ENCODE measurements at regions not wholly inside any gene's neighbourhood (a gene's known extent, or its start where the extent isn't known, plus 50 kb on each side); places are given as distances from the start of the nearest gene placed in this dataset.

DNA sequence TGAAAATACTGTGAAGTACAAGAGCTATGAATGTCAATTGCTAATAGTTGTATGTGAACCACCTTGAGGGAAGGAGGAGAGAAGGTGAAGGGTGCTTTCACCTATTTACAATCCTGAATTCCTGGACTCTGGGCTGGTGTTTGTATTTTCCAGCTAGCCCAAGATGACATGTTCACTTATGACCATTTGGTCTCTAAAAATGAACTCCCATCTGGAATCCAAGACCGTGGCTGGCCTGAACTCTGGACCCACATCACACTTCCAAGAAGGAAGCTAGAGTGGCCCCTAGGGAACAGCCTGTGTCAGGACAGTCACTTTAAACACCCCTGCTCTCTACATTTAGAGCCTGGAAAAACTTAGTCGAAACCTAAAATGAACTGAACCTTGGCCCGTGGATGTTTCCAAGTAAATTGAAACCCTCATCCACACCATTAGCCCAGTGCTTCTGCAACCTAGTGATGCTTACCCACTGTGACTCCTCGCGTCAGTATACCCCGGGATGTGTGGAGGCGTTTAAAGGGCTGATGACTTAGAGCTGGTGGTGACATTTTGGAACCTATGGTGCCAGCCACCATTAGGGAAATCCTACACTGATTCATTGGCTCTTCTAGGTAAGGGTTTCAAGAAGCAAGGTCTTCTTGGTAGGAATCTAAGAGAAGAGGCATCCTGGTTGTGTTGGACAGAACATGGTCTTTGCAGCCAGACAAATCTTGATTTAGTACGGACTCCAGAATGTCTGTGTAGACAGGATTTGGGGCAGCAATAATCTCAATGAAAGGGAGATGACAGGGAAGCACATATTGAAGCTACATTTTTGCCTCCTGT is 171.5 kb upstream of the IRF2BP2 start (continued):
- TF ChIP-seq, protein P1, sequence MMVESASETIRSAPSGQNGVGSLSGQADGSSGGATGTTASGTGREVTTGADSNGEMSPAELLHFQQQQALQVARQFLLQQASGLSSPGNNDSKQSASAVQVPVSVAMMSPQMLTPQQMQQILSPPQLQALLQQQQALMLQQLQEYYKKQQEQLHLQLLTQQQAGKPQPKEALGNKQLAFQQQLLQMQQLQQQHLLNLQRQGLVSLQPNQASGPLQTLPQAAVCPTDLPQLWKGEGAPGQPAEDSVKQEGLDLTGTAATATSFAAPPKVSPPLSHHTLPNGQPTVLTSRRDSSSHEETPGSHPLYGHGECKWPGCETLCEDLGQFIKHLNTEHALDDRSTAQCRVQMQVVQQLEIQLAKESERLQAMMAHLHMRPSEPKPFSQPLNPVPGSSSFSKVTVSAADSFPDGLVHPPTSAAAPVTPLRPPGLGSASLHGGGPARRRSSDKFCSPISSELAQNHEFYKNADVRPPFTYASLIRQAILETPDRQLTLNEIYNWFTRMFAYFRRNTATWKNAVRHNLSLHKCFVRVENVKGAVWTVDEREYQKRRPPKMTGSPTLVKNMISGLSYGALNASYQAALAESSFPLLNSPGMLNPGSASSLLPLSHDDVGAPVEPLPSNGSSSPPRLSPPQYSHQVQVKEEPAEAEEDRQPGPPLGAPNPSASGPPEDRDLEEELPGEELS (CRISPR knock-in tag; IDR thresholded peaks at IDR 0.05; ENCODE audit: borderline replicate concordance) = no peak
- TF ChIP-seq, protein P2, sequence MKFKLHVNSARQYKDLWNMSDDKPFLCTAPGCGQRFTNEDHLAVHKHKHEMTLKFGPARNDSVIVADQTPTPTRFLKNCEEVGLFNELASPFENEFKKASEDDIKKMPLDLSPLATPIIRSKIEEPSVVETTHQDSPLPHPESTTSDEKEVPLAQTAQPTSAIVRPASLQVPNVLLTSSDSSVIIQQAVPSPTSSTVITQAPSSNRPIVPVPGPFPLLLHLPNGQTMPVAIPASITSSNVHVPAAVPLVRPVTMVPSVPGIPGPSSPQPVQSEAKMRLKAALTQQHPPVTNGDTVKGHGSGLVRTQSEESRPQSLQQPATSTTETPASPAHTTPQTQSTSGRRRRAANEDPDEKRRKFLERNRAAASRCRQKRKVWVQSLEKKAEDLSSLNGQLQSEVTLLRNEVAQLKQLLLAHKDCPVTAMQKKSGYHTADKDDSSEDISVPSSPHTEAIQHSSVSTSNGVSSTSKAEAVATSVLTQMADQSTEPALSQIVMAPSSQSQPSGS (CRISPR knock-in tag; IDR thresholded peaks at IDR 0.05) = no peak
- TF ChIP-seq ZNF589 (CRISPR knock-in tag; IDR thresholded peaks at IDR 0.05; ENCODE audit: low read depth) (no peak), TRIM24 (IDR thresholded peaks at IDR 0.05) (no peak), ZNF695 (CRISPR knock-in tag; IDR thresholded peaks at IDR 0.05) (no peak), TAF7 (tag; IDR thresholded peaks at IDR 0.05) (no peak), SUPT5H (IDR thresholded peaks at IDR 0.05) (no peak), HNRNPL (IDR thresholded peaks at IDR 0.05; ENCODE audit: low read depth, low read length) (no peak), RBM15 (IDR thresholded peaks at IDR 0.05; ENCODE audit: insufficient read depth, low read length) (no peak), ZNF140 (CRISPR knock-in tag; IDR thresholded peaks at IDR 0.05) (no peak), ZFP1 (CRISPR knock-in tag; IDR thresholded peaks at IDR 0.05) (no peak), HCFC1 (IDR thresholded peaks at IDR 0.05; ENCODE audit: low read depth, low read length) (no peak; the same call in 1 of the 2 replicates)
- TF ChIP-seq, protein P3, sequence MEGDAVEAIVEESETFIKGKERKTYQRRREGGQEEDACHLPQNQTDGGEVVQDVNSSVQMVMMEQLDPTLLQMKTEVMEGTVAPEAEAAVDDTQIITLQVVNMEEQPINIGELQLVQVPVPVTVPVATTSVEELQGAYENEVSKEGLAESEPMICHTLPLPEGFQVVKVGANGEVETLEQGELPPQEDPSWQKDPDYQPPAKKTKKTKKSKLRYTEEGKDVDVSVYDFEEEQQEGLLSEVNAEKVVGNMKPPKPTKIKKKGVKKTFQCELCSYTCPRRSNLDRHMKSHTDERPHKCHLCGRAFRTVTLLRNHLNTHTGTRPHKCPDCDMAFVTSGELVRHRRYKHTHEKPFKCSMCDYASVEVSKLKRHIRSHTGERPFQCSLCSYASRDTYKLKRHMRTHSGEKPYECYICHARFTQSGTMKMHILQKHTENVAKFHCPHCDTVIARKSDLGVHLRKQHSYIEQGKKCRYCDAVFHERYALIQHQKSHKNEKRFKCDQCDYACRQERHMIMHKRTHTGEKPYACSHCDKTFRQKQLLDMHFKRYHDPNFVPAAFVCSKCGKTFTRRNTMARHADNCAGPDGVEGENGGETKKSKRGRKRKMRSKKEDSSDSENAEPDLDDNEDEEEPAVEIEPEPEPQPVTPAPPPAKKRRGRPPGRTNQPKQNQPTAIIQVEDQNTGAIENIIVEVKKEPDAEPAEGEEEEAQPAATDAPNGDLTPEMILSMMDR (IDR thresholded peaks at IDR 0.05 in 2 of 3, conservative IDR thresholded peaks at IDR 0.05 in 1 of 3; ENCODE audit: insufficient read depth in 2 of 3, low read depth in 1 of 3, low read length in 3 of 3) = peak; percentile 65 to 89 (median 73)
- TF ChIP-seq, protein P4, sequence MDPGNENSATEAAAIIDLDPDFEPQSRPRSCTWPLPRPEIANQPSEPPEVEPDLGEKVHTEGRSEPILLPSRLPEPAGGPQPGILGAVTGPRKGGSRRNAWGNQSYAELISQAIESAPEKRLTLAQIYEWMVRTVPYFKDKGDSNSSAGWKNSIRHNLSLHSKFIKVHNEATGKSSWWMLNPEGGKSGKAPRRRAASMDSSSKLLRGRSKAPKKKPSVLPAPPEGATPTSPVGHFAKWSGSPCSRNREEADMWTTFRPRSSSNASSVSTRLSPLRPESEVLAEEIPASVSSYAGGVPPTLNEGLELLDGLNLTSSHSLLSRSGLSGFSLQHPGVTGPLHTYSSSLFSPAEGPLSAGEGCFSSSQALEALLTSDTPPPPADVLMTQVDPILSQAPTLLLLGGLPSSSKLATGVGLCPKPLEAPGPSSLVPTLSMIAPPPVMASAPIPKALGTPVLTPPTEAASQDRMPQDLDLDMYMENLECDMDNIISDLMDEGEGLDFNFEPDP (CRISPR knock-in tag; IDR thresholded peaks at IDR 0.05) = no peak
- TF ChIP-seq, protein P5, sequence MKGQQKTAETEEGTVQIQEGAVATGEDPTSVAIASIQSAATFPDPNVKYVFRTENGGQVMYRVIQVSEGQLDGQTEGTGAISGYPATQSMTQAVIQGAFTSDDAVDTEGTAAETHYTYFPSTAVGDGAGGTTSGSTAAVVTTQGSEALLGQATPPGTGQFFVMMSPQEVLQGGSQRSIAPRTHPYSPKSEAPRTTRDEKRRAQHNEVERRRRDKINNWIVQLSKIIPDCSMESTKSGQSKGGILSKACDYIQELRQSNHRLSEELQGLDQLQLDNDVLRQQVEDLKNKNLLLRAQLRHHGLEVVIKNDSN (CRISPR knock-in tag; IDR thresholded peaks at IDR 0.05) = peak; percentile 18; the same call in 1 of the 2 replicates
- TF ChIP-seq, protein P6, sequence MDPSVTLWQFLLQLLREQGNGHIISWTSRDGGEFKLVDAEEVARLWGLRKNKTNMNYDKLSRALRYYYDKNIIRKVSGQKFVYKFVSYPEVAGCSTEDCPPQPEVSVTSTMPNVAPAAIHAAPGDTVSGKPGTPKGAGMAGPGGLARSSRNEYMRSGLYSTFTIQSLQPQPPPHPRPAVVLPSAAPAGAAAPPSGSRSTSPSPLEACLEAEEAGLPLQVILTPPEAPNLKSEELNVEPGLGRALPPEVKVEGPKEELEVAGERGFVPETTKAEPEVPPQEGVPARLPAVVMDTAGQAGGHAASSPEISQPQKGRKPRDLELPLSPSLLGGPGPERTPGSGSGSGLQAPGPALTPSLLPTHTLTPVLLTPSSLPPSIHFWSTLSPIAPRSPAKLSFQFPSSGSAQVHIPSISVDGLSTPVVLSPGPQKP (CRISPR knock-in tag; IDR thresholded peaks at IDR 0.05) = no peak
- TF ChIP-seq, protein P7, sequence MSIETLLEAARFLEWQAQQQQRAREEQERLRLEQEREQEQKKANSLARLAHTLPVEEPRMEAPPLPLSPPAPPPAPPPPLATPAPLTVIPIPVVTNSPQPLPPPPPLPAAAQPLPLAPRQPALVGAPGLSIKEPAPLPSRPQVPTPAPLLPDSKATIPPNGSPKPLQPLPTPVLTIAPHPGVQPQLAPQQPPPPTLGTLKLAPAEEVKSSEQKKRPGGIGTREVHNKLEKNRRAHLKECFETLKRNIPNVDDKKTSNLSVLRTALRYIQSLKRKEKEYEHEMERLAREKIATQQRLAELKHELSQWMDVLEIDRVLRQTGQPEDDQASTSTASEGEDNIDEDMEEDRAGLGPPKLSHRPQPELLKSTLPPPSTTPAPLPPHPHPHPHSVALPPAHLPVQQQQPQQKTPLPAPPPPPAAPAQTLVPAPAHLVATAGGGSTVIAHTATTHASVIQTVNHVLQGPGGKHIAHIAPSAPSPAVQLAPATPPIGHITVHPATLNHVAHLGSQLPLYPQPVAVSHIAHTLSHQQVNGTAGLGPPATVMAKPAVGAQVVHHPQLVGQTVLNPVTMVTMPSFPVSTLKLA (conservative IDR thresholded peaks at IDR 0.05) = no peak

Data from K562 (cell line).